Left lobe of liver (tissue), 2 donors: ENCODE measurements at regions not wholly inside any gene's neighbourhood (a gene's known extent, or its start where the extent isn't known, plus 50 kb on each side); places are given as distances from the start of the nearest gene placed in this dataset.

Experiments used
- ATAC-seq: fragments of 200-7000 bp; cut with Tn5 transposase; one replicate; pipeline ENCODE4 v1.9.1; 2020; ENCODE audit warnings: mild to moderate bottlenecking, moderate library complexity
- DNase-seq: peaks from one replicate; pipeline ENCODE4 v3.0.0-alpha.2; 2020; ENCODE audit warnings: low spot score
- donor health status: DM: no; HTN: no; CAD: no; lungs with moderate emphysema.
- donor health status: DM: no; HTN: yes; CAD: no.

- DNase-seq (no peak), ATAC-seq (no peak)
These were observed 340.3 kb upstream of the WWC1 start for GRCh38 chr5:167951116-167951515.

- no peak for ATAC-seq
These were observed 339.0 kb upstream of the WWC1 start for GRCh38 chr5:167952278-167952995.

GRCh38 chr5:167953151-167953798 is 338.2 kb upstream of the WWC1 start:
- DNase-seq: no peak

More at GRCh38 chr5:167952278-167952995, 339.0 kb upstream of the WWC1 start:
- no peak for DNase-seq

GRCh38 chr5:167961731-167962130 is 329.7 kb upstream of the WWC1 start:
- no peak for DNase-seq
- ATAC-seq: no peak

More at GRCh38 chr5:167953151-167953798, 338.2 kb upstream of the WWC1 start:
- no peak for ATAC-seq

- no peak for ATAC-seq
These were observed 326.9 kb upstream of the WWC1 start for GRCh38 chr5:167964529-167964928.

GRCh38 chr5:167965710-167966109 is 325.7 kb upstream of the WWC1 start:
- ATAC-seq: no peak
- DNase-seq: no peak

More at GRCh38 chr5:167964529-167964928, 326.9 kb upstream of the WWC1 start:
- DNase-seq: no peak

GRCh38 chr5:167966979-167967378 is 324.5 kb upstream of the WWC1 start:
- no peak for DNase-seq
- no peak for ATAC-seq

- no peak for ATAC-seq
- DNase-seq: no peak
These were observed 323.8 kb upstream of the WWC1 start for GRCh38 chr5:167967494-167968177.

- DNase-seq (no peak), ATAC-seq (no peak)
These were observed 322.6 kb upstream of the WWC1 start for GRCh38 chr5:167968837-167969236.

GRCh38 chr5:167969998-167970397 is 321.4 kb upstream of the WWC1 start:
- no peak for DNase-seq

GRCh38 chr5:167971706-167972105 is 319.7 kb upstream of the WWC1 start:
- ATAC-seq (no peak), DNase-seq (no peak)

More at GRCh38 chr5:167969998-167970397, 321.4 kb upstream of the WWC1 start:
- ATAC-seq: no peak

- ATAC-seq: no peak
- DNase-seq: no peak
These were observed 318.3 kb upstream of the WWC1 start for GRCh38 chr5:167973126-167973525.

- ATAC-seq (no peak), DNase-seq (no peak)
These were observed 306.5 kb upstream of the WWC1 start for GRCh38 chr5:167984951-167985350.

GRCh38 chr5:167985373-167985772 is 306.1 kb upstream of the WWC1 start:
- peak; percentile 44 for ATAC-seq
- DNase-seq: no peak

GRCh38 chr5:167987490-167988280 is 303.8 kb upstream of the WWC1 start:
- DNase-seq (no peak), ATAC-seq (no peak)

GRCh38 chr5:167992868-167993267 is 298.6 kb upstream of the WWC1 start:
- DNase-seq (no peak), ATAC-seq (no peak)

- DNase-seq: no peak
These were observed 297.7 kb upstream of the WWC1 start for GRCh38 chr5:167993771-167994170.

GRCh38 chr5:167995844-167996425 is 295.5 kb upstream of the WWC1 start:
- DNase-seq: no peak
- ATAC-seq: no peak

More at GRCh38 chr5:167993771-167994170, 297.7 kb upstream of the WWC1 start:
- ATAC-seq: no peak

GRCh38 chr5:167998148-167998767 is 293.2 kb upstream of the WWC1 start:
- no peak for ATAC-seq
- DNase-seq: no peak

GRCh38 chr5:167999182-167999581 is 292.3 kb upstream of the WWC1 start:
- no peak for ATAC-seq

More at GRCh38 chr5:167999182-167999581, 292.3 kb upstream of the WWC1 start:
- DNase-seq: no peak
